NCI-H2196 (cell line): ENCODE measurements at regions not wholly inside any gene's neighbourhood (a gene's known extent, or its start where the extent isn't known, plus 50 kb on each side); places are given as distances from the start of the nearest gene placed in this dataset.

Experiments used
- DNase-seq: peaks from one replicate; lab custom pipeline; 2025; ENCODE audit not compliant: unreplicated experiment; lab: John Stamatoyannopoulos, UW

DNA sequence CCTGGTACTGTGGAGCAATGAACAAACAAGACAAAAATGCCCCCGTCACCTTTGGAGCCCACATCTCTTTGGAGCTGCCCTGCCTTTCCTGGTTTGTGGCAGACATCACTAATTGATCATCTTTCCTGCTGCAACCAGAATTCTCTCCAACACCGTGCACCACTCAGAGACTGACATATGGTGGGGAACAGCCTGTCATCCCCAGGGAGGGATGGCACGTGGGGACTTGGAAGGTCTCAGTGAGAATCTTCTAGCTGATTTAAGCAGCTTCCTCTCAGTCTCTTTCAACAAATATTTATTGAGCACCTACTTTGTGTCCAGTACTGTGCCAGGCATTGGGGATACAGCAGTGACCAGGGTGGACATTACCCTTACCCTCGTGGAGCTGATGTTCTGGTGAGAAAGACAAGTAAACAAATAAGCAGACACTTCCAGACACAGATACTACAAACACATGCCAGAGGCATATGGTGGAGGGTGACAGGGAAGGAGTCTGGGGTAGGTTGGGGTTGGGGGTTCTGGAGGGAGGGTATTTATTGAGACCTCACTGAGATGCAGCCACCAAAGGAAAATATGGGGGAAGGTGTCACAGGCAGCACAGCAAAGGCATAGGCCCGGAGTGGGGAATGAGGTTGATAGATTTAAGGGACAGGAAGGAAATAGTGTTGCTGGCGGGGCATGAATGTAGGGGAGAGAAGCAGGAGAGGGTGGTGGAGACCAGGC, 82.3 kb downstream of the CEBPB start:
- DNase-seq: no peak

DNA sequence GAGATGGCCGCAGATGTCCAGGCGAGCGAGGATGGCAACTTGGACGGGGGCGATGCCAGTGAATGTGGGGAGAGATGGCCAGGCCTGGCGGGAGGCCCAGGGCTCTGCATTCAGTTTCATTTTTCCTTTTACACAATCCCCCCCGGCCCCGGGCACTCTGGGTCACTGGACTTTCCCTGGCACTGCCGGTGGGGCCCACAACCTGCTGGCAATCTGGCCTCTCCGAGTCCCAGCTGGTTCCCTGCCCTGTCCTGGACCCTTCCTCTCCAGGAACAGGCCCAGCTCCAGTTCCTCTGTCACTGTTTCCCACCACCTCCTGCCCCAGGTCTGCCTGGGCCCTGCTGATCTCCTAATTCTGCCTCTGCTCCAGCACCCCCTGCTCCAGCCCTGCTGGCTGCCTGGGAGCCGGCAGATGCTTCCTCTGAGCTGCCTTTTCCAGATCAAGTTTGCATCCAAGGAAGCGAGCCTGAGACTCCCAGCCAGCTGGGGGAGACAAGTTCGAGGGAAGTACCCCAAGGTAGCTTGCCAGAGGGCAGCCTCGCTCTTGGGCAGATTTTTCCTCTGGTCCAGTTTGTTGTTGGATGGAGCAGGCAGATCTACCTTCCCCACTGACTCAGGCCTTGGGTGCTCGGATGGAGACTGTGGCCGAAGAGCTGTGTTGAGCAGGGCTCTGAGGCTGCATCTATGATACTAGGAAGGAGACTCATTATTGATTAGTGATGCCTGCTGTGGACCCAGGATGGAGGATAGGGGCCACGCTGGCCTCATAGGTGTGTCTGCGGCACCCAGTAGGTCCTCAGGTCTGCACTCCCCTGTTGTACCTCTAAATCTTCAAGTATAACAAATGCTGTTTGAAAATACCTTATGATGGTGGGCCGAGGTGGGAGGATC, 83.2 kb downstream of the CEBPB start:
- no peak for DNase-seq

DNA sequence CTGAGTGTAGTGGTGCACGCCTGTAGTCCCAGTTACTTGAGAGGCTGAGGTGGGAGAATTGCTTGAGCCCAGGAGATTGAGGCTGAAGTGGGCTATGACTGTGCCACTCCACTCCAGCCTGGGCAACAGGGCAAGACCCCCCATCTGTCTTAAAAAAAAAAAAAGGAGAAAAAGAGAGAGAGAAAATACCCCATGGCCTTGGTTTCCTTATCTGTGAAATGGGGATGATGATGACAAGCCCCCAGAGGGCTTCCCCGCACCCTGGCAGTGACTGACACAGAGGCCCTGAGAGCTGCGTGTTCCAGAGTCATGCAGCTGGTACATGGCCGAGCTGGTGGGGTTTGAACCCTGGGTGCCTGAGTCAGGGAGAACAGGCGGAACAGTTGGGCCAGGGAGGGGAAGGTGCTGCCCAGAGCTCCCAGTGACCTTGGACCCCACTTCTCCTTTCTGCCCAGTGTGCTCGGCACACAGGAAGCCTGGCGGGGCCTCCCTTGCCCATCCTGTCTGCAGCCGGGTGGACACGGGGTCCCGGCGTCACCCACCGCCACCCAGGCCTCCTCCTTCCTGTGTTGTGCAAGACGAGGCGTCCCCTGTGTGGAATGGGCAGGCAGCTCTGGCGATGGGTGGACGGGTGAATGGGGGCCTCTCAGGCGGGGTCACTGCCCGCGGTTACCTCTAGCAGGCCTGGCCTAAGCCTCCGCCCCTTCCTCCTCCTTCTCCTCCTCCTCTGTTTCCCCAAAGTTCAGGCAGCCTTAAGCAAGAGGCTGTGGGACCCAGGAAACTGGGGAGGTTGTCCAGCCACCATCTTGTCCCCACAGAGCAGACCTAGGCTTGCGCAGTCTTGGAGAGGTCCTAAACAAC, 84.2 kb downstream of the CEBPB start:
- DNase-seq: no peak

DNA sequence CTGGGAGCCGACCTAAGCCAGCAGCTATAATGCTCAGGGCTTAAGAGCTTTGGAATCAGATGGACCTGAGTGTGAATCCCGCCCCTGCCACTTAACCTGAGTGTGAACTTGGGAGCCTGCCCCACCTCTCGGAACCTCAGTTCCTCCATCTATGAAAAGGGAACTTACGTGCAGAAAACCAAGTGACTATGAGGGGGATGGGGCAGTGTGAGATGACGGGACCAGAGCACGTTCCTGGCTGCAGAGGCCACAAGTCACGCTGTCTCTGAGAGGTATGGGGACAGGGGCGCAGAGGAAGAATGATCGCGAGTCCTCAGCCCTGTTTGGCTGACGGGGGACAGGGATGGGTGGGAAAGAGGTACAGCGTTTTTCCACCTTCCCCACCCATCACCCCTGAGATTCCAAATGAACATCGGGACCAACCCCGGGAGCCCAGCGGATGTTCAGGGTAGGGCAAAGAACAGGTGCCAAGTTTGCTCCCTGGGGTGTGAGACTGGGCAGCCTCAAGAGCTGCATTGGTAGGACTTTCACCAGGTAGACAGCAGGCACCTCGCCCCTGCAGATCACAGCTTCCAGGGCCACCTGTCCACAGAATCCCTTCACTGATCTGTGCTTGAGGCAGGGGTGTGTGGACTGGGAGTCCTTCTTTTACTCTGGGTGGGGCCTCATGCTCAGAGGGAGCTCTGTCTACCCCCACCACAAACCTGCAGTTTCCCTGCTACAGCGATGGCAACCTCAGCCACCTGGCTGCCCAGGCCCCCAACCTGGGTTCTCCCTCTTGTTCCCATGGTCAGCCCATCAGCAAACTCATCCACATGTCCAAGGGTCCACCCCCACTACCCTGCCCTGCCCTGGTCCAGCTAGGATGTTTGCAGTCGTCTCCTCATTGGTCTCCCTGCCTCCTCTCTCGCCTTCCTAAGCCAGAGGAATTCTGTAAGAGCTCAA, 85.8 kb downstream of the CEBPB start:
- no peak for DNase-seq

DNA sequence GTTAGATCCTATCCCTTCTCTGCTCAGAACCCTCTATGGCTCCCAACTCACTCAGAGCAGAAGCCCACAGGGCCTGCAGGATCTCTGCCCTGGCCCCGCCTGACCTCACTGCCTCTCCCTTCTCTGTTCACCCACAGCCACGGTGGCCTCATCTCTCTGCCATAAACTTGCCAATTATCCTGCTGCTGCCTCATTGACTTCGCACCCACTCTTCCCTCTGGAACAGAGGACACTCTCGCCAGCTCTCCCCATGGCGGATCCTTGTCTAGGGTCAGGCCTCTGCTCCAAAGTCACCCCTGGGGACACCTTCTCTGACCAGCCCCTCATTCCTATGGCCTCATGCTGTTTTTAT, 86.4 kb downstream of the CEBPB start:
- DNase-seq: no peak

DNA sequence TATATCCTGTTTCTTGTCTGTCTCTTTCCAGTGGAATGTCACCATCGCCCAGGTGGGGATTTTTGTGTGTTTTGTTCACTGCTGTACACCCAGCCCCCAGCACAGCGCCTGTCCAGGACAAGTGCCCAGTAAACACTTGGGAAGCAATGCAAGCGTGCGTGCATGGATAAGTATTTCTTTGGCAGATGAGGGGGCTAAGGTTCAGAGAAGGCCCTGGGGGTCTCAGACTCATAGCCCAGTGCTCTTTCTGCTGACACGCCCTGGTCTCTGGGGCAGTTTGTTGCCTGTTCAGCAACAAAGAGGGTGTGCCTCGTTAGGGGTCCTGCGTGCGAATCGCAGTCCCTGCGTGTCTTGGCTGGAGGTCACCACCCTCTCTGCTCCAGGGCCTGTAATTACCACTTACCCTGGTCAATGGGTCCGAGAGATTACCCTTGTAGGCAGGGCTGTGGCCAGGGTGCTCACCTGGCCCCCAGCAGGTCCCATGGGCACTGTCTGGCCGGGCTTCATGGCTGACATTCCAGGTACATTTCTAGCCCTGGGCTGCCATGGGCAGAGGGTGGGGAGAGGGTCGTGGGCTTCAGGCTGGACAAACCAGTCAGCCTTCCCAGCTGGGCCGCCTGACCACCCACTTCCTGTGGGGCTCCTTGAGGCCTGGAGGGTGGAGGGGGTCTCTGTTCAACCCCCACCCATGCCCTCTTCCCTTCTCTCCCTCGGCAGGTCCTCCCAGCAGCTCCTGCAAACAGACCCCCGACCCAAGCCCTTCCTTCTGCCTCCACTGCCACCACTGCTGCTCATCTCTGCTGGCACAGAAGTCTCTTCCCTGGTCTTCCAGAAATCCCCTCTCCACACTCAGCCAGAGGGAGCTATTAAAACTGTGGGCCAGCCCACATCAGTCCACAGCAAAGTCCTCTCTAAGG, 87.1 kb downstream of the CEBPB start:
- DNase-seq: no peak

DNA sequence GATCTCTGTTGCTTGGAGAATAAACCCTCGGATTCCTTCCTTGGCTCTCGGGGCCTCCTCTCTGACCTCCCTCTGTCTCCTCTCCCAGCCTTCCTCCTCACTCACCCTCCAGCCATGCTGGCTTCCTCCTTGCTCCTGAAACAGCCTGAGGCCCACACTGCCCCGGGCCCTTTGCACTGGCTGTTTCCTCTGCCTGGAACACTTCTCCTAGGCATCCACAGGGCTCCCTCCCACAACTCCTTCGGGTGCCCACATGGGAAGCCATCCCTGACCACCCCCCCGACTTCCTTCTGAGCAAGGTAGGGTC, 87.7 kb downstream of the CEBPB start:
- no peak for DNase-seq

- no peak for DNase-seq
Observed at GRCh38 chr20:50278684-50279531, 88.3 kb downstream of the CEBPB start.

DNA sequence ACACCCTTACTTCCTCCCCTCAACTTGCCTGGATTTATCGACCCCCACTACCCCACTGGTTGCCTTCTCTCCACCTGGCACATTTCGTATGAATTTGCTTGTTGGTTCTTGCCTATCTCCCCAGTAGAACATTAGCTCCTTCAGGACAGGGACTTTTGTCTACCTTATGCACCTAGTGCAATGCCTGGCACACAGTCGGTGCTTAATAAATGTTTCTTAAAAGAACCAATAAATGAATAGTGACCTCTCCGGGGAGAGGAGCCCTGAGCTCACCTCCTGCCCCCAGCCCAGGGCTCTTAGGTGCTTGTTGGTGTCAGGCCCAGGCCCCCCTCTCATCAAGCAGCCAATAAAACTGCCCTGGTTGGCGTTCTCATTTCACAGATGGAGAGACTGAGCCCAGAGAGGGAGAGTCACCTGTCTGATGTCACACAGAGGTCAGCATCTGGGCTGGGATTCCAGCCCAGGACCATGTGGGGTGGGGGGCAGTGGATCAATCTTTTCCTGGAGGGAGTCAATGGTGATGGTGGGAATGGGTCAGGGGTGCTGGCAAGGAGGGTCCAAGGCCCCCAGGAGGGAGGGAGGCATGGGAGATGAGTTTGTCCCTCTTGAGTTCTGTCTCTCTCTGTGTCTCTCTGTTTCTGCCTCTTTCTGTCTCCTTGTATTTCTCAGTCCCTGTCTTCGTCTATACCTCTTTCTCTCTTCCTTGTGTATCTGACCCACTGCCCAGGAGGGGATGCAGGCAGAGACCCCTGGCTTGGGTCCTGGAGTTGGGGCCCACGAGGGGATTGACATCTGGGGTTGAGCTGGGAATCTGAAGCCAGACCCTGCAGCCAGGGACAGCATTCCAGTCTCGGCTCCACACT, 89.6 kb downstream of the CEBPB start:
- DNase-seq: no peak

DNA sequence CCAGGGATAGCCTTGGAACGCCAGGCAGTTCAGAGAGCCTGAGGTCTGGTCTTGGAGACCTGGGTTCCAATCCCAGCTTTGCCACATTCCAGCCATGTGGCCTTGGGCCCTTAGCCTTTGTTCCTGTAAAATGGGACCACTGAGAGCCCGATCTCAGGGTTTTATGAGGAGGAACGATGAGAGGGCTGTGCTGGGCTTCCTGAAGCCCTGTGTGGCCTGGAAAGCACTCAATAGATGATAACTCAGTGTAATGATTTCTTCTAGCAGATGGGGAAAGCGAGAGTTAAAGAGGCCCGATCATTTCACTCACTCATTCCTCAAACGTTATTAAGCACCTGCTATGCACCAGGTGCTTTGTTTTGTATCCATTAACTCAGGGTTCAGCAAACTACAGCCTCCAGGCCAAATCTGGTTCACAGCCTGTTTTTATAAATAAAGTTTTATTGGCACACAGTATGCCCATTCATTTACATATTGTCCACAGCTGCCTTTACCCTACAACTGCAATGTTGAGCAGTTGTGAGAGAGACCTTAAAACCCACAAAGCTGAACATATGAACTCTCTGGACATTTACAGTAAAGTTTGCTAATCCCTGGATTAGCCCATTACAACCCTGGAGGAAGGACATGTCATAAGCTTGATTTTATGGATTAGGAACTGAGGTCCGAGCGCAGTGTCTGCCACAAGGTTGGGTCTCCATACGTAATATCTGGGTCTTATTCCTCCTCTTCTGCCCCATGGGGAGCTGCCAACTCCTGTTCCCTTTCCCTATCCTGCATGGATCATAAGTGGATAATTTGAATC, 90.4 kb downstream of the CEBPB start:
- DNase-seq: no peak

DNA sequence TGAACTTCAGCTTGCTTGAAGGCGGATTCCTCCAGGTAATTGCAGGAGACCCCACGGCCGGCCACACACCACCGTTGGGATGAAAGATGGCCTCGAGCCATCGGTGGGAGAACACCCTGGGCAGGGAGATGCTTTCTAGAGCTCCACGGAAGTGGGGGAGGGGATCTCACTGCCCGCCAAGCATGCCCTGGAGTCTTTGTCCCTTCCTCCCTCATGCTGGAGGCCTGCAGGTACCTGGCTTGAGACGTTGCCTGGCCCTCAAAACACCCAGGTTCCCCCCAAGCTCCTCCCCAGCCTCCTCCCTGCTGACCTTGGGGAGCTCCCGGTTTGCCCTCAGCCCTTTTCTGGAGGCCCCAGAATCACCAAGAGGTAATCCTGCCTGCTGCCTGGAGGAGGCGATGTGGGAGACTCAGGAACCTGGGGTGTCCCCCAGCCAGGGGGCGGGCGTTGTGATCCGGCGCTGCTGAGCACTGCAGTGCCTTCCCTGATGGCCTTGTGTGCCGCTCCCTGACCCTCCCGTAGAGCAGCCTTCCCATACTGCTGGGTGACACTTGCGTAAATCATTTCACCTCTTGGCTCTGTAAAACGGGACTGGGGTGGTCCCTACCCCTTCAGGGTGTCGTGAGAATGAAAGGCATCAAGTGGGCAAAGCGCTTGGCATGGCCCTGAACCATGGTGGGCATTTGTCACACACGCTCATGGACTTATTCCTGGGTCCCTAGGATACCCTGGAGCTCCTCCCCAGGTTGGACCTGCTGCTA, 91.4 kb downstream of the CEBPB start:
- DNase-seq: no peak

DNA sequence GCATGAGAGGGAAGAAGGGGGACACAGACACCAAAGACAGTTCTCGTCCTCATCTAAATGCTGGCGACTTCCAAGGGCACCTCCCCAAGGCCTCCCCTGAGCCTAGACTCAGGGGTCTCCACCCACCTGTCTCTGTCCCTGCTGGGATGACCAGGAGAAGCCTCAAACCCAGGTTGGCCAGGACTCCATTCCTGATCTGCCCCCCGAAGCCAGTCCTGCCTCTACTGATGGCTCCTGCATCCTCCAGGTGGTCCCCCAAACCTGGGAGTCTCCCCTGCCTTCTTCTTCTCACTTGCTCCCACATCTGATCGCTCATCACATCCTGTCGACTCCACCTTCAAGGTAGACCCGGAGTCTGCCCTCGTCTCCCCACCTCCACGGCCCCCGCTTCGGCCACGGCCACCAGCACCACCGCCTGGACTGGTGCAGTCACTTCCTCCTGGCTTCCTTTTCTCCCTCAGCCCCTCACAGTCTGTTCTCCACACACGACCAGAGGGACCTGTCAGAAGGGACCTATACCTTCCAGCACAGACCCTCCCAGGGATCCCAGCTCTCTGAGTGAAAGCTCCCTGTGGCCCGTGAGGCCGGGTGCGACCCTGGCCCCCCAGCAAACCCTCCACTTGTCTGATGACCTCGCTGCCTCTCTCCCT, 92.1 kb downstream of the CEBPB start:
- no peak for DNase-seq

DNA sequence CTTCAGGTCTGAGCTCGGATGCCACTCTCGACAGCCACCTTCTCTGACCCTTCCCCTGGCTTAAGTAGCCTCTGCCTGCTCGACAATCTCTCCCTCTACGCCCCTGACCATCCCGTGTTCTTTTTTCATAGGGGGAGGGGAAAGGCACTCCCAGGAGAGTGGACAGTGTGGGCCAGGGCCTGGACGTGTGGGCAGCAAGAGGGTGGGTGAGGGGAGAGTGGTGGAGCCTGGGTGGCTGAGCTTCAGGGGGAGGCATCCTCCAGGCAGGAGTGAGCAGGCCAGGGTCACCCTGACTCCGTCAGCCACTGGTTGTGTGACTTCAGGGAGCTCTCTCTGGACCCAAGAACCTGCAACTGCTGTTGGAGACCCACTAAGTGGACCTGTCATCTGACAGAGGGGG, 92.7 kb downstream of the CEBPB start:
- no peak for DNase-seq

- DNase-seq: no peak
Observed at GRCh38 chr20:50283922-50284810, 93.5 kb downstream of the CEBPB start.
